H1 (cell line): ENCODE measurements at regions not wholly inside any gene's neighbourhood (a gene's known extent, or its start where the extent isn't known, plus 50 kb on each side); places are given as distances from the start of the nearest gene placed in this dataset.

Experiments
- CTCF ChIA-PET: fragments of 300-600 bp; sonication (Branson Sonifier 250); formaldehyde crosslinking; loops from one replicate; lab custom pipeline; 2021; ENCODE audit not compliant: partially characterized antibody; lab: Charles Lee
- POLR2A ChIA-PET: fragments of 300-600 bp; sonication (Branson Sonifier 250); formaldehyde crosslinking; loops from one replicate; lab custom pipeline; 2021; ENCODE audit warnings: inconsistent platforms; ENCODE audit not compliant: partially characterized antibody; lab: Charles Lee
- DNase-seq, 2 experiments: peaks; one replicate each; pipeline versions ENCODE4 v3.0.0 to v3.0.0-alpha.2; 2010 to 2022; ENCODE audit warnings: low spot score in 2 of 2, low read depth in 1 of 2, mixed read lengths in 1 of 2
- FAIRE-seq: peaks from 2 replicates; lab custom pipeline; 2011; peaks lifted over from hg19 to GRCh38; lab: Jason Lieb, UNC
- H2AFZ ChIP-seq: 2 replicates; pipeline ENCODE4 v1.8.1; 2012; ENCODE audit warnings: low read length, inconsistent platforms
- H2AK5ac ChIP-seq: 2 replicates; pipeline ENCODE4 v1.6.1; 2013; ENCODE audit warnings: low read depth, low read length
- H2BK120ac ChIP-seq: replicated peaks from 2 replicates; pipeline ENCODE3; 2013; ENCODE audit warnings: low read depth, low read length, inconsistent platforms
- H2BK12ac ChIP-seq: 2 replicates; pipeline ENCODE4 v1.6.1; 2013; ENCODE audit warnings: low read depth, low read length
- H2BK15ac ChIP-seq: 2 replicates; pipeline ENCODE4 v1.6.1; 2013; ENCODE audit warnings: low read length
- H2BK20ac ChIP-seq: 2 replicates; pipeline ENCODE4 v1.6.1; 2013; ENCODE audit warnings: low read length
- H2BK5ac ChIP-seq: 2 replicates; pipeline ENCODE4 v1.6.1; 2013; ENCODE audit warnings: low read depth, low read length
- H3K14ac ChIP-seq: 2 replicates; pipeline ENCODE4 v1.6.1; 2013; ENCODE audit warnings: inconsistent platforms; ENCODE audit not compliant: insufficient read length
- H3K18ac ChIP-seq: 2 replicates; pipeline ENCODE4 v1.6.1; 2013; ENCODE audit warnings: low read length; ENCODE audit errors: extremely low read depth
- H3K23ac ChIP-seq: 2 replicates; pipeline ENCODE4 v1.6.1; 2013; ENCODE audit warnings: inconsistent platforms; ENCODE audit not compliant: insufficient read length
- H3K23me2 ChIP-seq: 2 replicates; pipeline ENCODE4 v1.6.1; 2013; ENCODE audit warnings: low read depth, low read length
- H3K27ac ChIP-seq: 2 replicates; pipeline ENCODE4 v1.6.1; 2011; ENCODE audit warnings: low read depth, low read length, inconsistent platforms
- H3K27me3 ChIP-seq, 4 experiments: replicated peaks in 1 of 4; 1 replicate in 1 of 4; 2 replicates in 3 of 4; pipeline versions ENCODE4 v1.6.1 to v1.8.1; 2011 to 2013; ENCODE audit warnings: low read length in 3 of 4, mild to moderate bottlenecking in 3 of 4, inconsistent platforms in 2 of 4, mixed read lengths in 2 of 4, moderate library complexity in 1 of 4; ENCODE audit not compliant: control insufficient read depth in 3 of 4, insufficient read depth in 3 of 4; ENCODE audit errors: extremely low read depth in 1 of 4
- H3K36me3 ChIP-seq, 4 experiments: 2 replicates each; pipeline versions ENCODE4 v1.6.1 to v1.8.1; 2011 to 2013; ENCODE audit warnings: mild to moderate bottlenecking in 4 of 4, low read length in 3 of 4, moderate library complexity in 2 of 4, control low read depth in 1 of 4, inconsistent platforms in 1 of 4; ENCODE audit not compliant: insufficient read depth in 4 of 4, control insufficient read depth in 2 of 4
- H3K4ac ChIP-seq: replicated peaks from 2 replicates; pipeline ENCODE3; 2013; ENCODE audit warnings: low read length, low read depth, mixed read lengths, inconsistent platforms; ENCODE audit not compliant: insufficient read length
- H3K4me1 ChIP-seq, 4 experiments: replicated peaks in 1 of 4; 1 replicate in 1 of 4; 2 replicates in 3 of 4; pipeline versions ENCODE4 v1.6.1 to v1.8.1; 2011 to 2013; ENCODE audit warnings: low read length in 3 of 4, inconsistent platforms in 2 of 4, mixed read lengths in 1 of 4; ENCODE audit not compliant: insufficient read depth in 4 of 4, control insufficient read depth in 3 of 4
- H3K4me2 ChIP-seq, 2 experiments: 2 replicates each; pipeline versions ENCODE4 v1.6.1 to v1.8.1; 2011 to 2013; ENCODE audit warnings: low read depth in 2 of 2, low read length in 2 of 2, control low read depth in 1 of 2, inconsistent platforms in 1 of 2, mild to moderate bottlenecking in 1 of 2; ENCODE audit not compliant: insufficient read depth in 1 of 2
- H3K4me3 ChIP-seq, 4 experiments: fragments of 200-600, 300-600 bp in 1 of 4; sonication (generic), shearing (Covaris generic), sonication (Bioruptor Twin) in 1 of 4; 2 replicates each; pipeline versions ENCODE4 v1.5.1 to v1.8.1; 2011 to 2016; ENCODE audit warnings: low read length in 4 of 4, low read depth in 3 of 4, control low read depth in 2 of 4, inconsistent platforms in 2 of 4, mild to moderate bottlenecking in 2 of 4, mixed read lengths in 1 of 4, moderate library complexity in 1 of 4; ENCODE audit not compliant: insufficient read depth in 2 of 4; ENCODE audit errors: extremely low read depth in 1 of 4
- H3K56ac ChIP-seq: replicated peaks from 2 replicates; pipeline ENCODE3; 2013; ENCODE audit warnings: low read depth, mild to moderate bottlenecking, mixed read lengths, low read length, inconsistent platforms; ENCODE audit not compliant: insufficient read length
- H3K79me1 ChIP-seq: 2 replicates; pipeline ENCODE4 v1.6.1; 2013; ENCODE audit warnings: low read depth, low read length, control low read depth
- H3K79me2 ChIP-seq, 2 experiments: 2 replicates each; pipeline versions ENCODE4 v1.6.1 to v1.8.1; 2012 to 2013; ENCODE audit warnings: low read length in 2 of 2, mild to moderate bottlenecking in 2 of 2, inconsistent platforms in 1 of 2; ENCODE audit not compliant: insufficient read depth in 2 of 2, control insufficient read depth in 1 of 2
- H3K9ac ChIP-seq, 4 experiments: replicated peaks in 1 of 4; 1 replicate in 1 of 4; 2 replicates in 3 of 4; pipeline versions ENCODE4 v1.6.1 to v1.8.1; 2011 to 2013; ENCODE audit warnings: low read depth in 3 of 4, low read length in 3 of 4, control low read depth in 2 of 4, mild to moderate bottlenecking in 2 of 4, moderate library complexity in 2 of 4, inconsistent platforms in 1 of 4; ENCODE audit errors: extremely low read depth in 1 of 4
- H3K9me3 ChIP-seq, 2 experiments: 2 replicates each; pipeline versions ENCODE4 v1.6.1 to v1.8.1; 2012 to 2013; ENCODE audit warnings: mild to moderate bottlenecking in 2 of 2, moderate library complexity in 2 of 2, control low read depth in 1 of 2, inconsistent platforms in 1 of 2, low read depth in 1 of 2, low read length in 1 of 2, mixed read lengths in 1 of 2; ENCODE audit not compliant: insufficient read depth in 2 of 2
- H4K20me1 ChIP-seq, 2 experiments: replicated peaks in 1 of 2; 2 replicates each; pipeline versions ENCODE3 to v1.8.1; 2011 to 2013; ENCODE audit warnings: inconsistent platforms in 2 of 2, low read length in 2 of 2, mild to moderate bottlenecking in 1 of 2; ENCODE audit not compliant: insufficient read depth in 2 of 2, control insufficient read depth in 1 of 2
- H4K5ac ChIP-seq: 2 replicates; pipeline ENCODE4 v1.6.1; 2013; ENCODE audit warnings: low read length, low read depth, mixed read lengths, inconsistent platforms; ENCODE audit not compliant: insufficient read length
- H4K8ac ChIP-seq: 2 replicates; pipeline ENCODE4 v1.8.0; 2013; ENCODE audit warnings: mild to moderate bottlenecking, moderate library complexity, low read length, inconsistent platforms; ENCODE audit not compliant: insufficient read depth; ENCODE audit errors: extremely low read depth
- H4K91ac ChIP-seq: replicated peaks from 2 replicates; pipeline ENCODE3; 2013; ENCODE audit warnings: low read length, mixed read lengths, inconsistent platforms; ENCODE audit not compliant: insufficient read length
- ATF3 ChIP-seq: IDR thresholded peaks from 2 replicates; pipeline ENCODE4 v1.6.1; 2011; ENCODE audit warnings: low read depth, mild to moderate bottlenecking, low read length; ENCODE audit not compliant: insufficient read depth
- EP300 ChIP-seq, 2 experiments: IDR thresholded peaks; 1 replicate in 1 of 2; 2 replicates in 1 of 2; pipeline ENCODE4 v1.6.1; 2011 to 2012; ENCODE audit warnings: low read depth in 2 of 2, low read length in 2 of 2, mild to moderate bottlenecking in 2 of 2, borderline replicate concordance in 1 of 2, inconsistent platforms in 1 of 2, moderate library complexity in 1 of 2
- GTF2F1 ChIP-seq: IDR thresholded peaks from 2 replicates; pipeline ENCODE4 v1.6.1; 2012; ENCODE audit warnings: low read depth, low read length, improper control_type of control experiment, borderline replicate concordance
- HDAC2 ChIP-seq, 2 experiments: fragments of 300-600 bp in 1 of 2; sonication (generic) in 1 of 2; IDR thresholded peaks; 2 replicates each; pipeline ENCODE4 v1.6.1; 2011 to 2012; ENCODE audit warnings: low read depth in 2 of 2, low read length in 2 of 2, mild to moderate bottlenecking in 2 of 2, moderate library complexity in 2 of 2, borderline replicate concordance in 1 of 2, inconsistent platforms in 1 of 2
- JUN ChIP-seq: IDR thresholded peaks from 2 replicates; pipeline ENCODE4 v1.6.1; 2011; ENCODE audit warnings: low read depth, mild to moderate bottlenecking, improper control_type of control experiment, low read length
- KDM1A ChIP-seq: fragments of 200-600, 300-600 bp; sonication (generic); IDR thresholded peaks from 2 replicates; pipeline ENCODE4 v1.7.1; 2016; ENCODE audit warnings: mild to moderate bottlenecking, low read length, borderline replicate concordance
- KDM4A ChIP-seq: IDR thresholded peaks from one replicate; pipeline ENCODE4 v1.7.1; 2012; ENCODE audit warnings: low read depth, mild to moderate bottlenecking, moderate library complexity, low read length, inconsistent platforms; ENCODE audit not compliant: severe bottlenecking
- KDM5A ChIP-seq: fragments of 200-600 bp; IDR thresholded peaks from 2 replicates; pipeline ENCODE4 v1.7.1; 2012; ENCODE audit warnings: mild to moderate bottlenecking, low read length, inconsistent platforms, mixed read lengths
- POU5F1 ChIP-seq: IDR thresholded peaks from 2 replicates; pipeline ENCODE4 v1.6.1; 2011; ENCODE audit warnings: low read depth, mild to moderate bottlenecking, low read length, moderate library complexity
- SAP30 ChIP-seq: fragments of 300-600 bp; sonication (generic); IDR thresholded peaks from 2 replicates; pipeline ENCODE4 v1.7.1; 2012; ENCODE audit warnings: low read length, moderate library complexity, mild to moderate bottlenecking, inconsistent platforms; ENCODE audit not compliant: insufficient read depth, insufficient replicate concordance
- SP2 ChIP-seq: IDR thresholded peaks from 2 replicates; pipeline ENCODE4 v1.6.1; 2012; ENCODE audit warnings: mild to moderate bottlenecking, low read length, inconsistent platforms
- WGBS, 2 experiments: shearing (Covaris generic) in 1 of 2; methylation state at CpG; one replicate each; pipeline versions ENCODE4 v1.1.6 to v1.1.7; 2013 to 2015; ENCODE audit warnings: low lambda C conversion rate in 2 of 2, mixed read lengths in 2 of 2, inconsistent platforms in 1 of 2, low coverage in 1 of 2, missing lambda C conversion rate in 1 of 2; ENCODE audit not compliant: insufficient replicate concordance in 2 of 2, insufficient coverage in 1 of 2, insufficient read length in 1 of 2; ENCODE audit errors: extremely low coverage in 1 of 2, missing lambda C conversion rate in 1 of 2; 5-methylcytosine and 5-hydroxymethylcytosine counted together

GRCh38 chr12:89091293-89091841 lies 260.9 kb downstream of the DUSP6 start:
- Histone ChIP-seq H3K23me2 (no peaks in the 10 kb centered on the region), H3K79me2 (no peaks in the 10 kb centered on the region), H2BK12ac (no peak overlapping the region), H3K14ac (no peak overlapping the region), H3K27me3 (no peaks in the 10 kb centered on the region), H3K9ac (no peak overlapping the region), H3K9me3 (peaks cover 18% of the 10 kb centered on the region in 2 experiments), H3K4me2 (no peak overlapping the region), H3K4me3 (no peak overlapping the region), H3K56ac (no peak overlapping the region), H2BK15ac (no peak overlapping the region), H3K18ac (no peak overlapping the region), H2AK5ac (no peak overlapping the region), H3K4ac (no peak overlapping the region), H4K5ac (no peak overlapping the region), H4K91ac (no peak overlapping the region), H2AFZ (no peak overlapping the region), H3K23ac (no peak overlapping the region), H3K27ac (no peak overlapping the region), H3K36me3 (no peaks in the 10 kb centered on the region; a peak in 1 of 8 replicates), H2BK20ac (no peak overlapping the region), H3K4me1 (peaks cover 0 to 7% (median 4%) of the 10 kb centered on the region in 4 experiments; a peak in 4 of 7 replicates), H4K20me1 (no peaks in the 10 kb centered on the region), H3K79me1 (no peaks in the 10 kb centered on the region), H4K8ac (no peak overlapping the region), H2BK5ac (no peak overlapping the region), H2BK120ac (no peak overlapping the region)
- ChIA-PET CTCF (interaction anchor here (1.3 kb wide), 1 partner anchor 31 kb away, joined by 3 read pairs; no protein-coding TSS in a partner anchor), POLR2A (no interaction called here)
- no peak for FAIRE-seq
- no peak for DNase-seq
- 91% methylated on average over 1 of the region's 1 CpG; no CpG with 5 or more reads in 1 of the 2 experiments for WGBS, 2 experiments
- TF ChIP-seq SP2: no peak
- no peak for TF ChIP-seq KDM4A
- TF ChIP-seq KDM1A: no peak
- no peak for TF ChIP-seq EP300 (IDR thresholded peaks at IDR 0.05; ENCODE audit: borderline replicate concordance in 1 of 2, low read depth in 2 of 2, low read length in 2 of 2)
- TF ChIP-seq JUN: no peak
- TF ChIP-seq POU5F1: no peak
- no peak for TF ChIP-seq HDAC2 (IDR thresholded peaks at IDR 0.05; ENCODE audit: borderline replicate concordance in 1 of 2, low read depth in 2 of 2, low read length in 2 of 2)
- no peak for TF ChIP-seq ATF3
- no peak for TF ChIP-seq SAP30
- TF ChIP-seq KDM5A: no peak
- no peak for TF ChIP-seq GTF2F1
